ENCODE measurements at regions not wholly inside any gene's neighbourhood (a gene's known extent, or its start where the extent isn't known, plus 50 kb on each side); places are given as distances from the start of the nearest gene placed in this dataset.
A peak's percentile ranks its signal among the peaks of the same experiment; 100 is the strongest.

GRCh38 chr9:109967651-109968642, 187.9 kb downstream of the PALM2AKAP2 start:
- peak; percentile 41 for DNase-seq (ENCODE audit: low spot score)
- in situ Hi-C loops (cut with MboI; ENCODE audit: low sequenced_read_pairs, unreplicated experiment), result loop anchor here (10.0 kb wide), 1 partner anchor 87 kb away; no protein-coding TSS in a partner anchor
- TF ChIP-seq CTCF (IDR thresholded peaks at IDR 0.05; ENCODE audit: borderline replicate concordance, control extremely low read depth, extremely low read depth, insufficient read depth, missing control alignments), result no peak

- in situ Hi-C loops (cut with MboI; ENCODE audit: low sequenced_read_pairs, unreplicated experiment), result loop anchor here (10.0 kb wide), 1 partner anchor 86 kb away; no protein-coding TSS in a partner anchor
- DNase-seq (ENCODE audit: low spot score), result no peak
- TF ChIP-seq CTCF (IDR thresholded peaks at IDR 0.05; ENCODE audit: borderline replicate concordance, control extremely low read depth, extremely low read depth, insufficient read depth, missing control alignments), result peak; percentile 33
These were observed 189.0 kb downstream of the PALM2AKAP2 start for GRCh38 chr9:109969011-109969410.

GRCh38 chr9:109969573-109970237, 189.7 kb downstream of the PALM2AKAP2 start:
- TF ChIP-seq CTCF (IDR thresholded peaks at IDR 0.05; ENCODE audit: borderline replicate concordance, control extremely low read depth, extremely low read depth, insufficient read depth, missing control alignments), result no peak
- in situ Hi-C loops (cut with MboI; ENCODE audit: low sequenced_read_pairs, unreplicated experiment), result loop anchor here (5.0 to 10.0 kb wide), 2 partner anchors 57 to 85 kb away; no protein-coding TSS in a partner anchor
- DNase-seq (ENCODE audit: low spot score), result no peak

- in situ Hi-C loops (cut with MboI; ENCODE audit: low sequenced_read_pairs, unreplicated experiment), result loop anchor here (5.0 kb wide), 1 partner anchor 59 kb away; no protein-coding TSS in a partner anchor
- TF ChIP-seq CTCF (IDR thresholded peaks at IDR 0.05; ENCODE audit: borderline replicate concordance, control extremely low read depth, extremely low read depth, insufficient read depth, missing control alignments), result no peak
- no peak for DNase-seq (ENCODE audit: low spot score)
These were observed 191.2 kb downstream of the PALM2AKAP2 start for GRCh38 chr9:109971226-109971625.

- TF ChIP-seq CTCF (IDR thresholded peaks at IDR 0.05; ENCODE audit: borderline replicate concordance, control extremely low read depth, extremely low read depth, insufficient read depth, missing control alignments), result peak; percentile 15
- DNase-seq (ENCODE audit: low spot score), result no peak
- in situ Hi-C loops (cut with MboI; ENCODE audit: low sequenced_read_pairs, unreplicated experiment), result loop anchor here (5.0 kb wide), 1 partner anchor 60 kb away; no protein-coding TSS in a partner anchor
These were observed 192.3 kb downstream of the PALM2AKAP2 start for GRCh38 chr9:109972026-109972882.

All from GM13976 (cell line).